Hindlimb muscle (tissue), 1 donor: ENCODE measurements at regions not wholly inside any gene's neighbourhood (a gene's known extent, or its start where the extent isn't known, plus 50 kb on each side); places are given as distances from the start of the nearest gene placed in this dataset.

Experiments
- DNase-seq: peaks from one replicate; pipeline ENCODE4 v3.0.0-alpha.2; 2013

GRCh38 chr4:11506194-11506593 is 77.5 kb upstream of the HS3ST1 start:
- DNase-seq = no peak

- no peak for DNase-seq
These were observed 76.7 kb upstream of the HS3ST1 start for GRCh38 chr4:11505221-11505971.

GRCh38 chr4:11503166-11503565 is 74.5 kb upstream of the HS3ST1 start:
- DNase-seq = no peak

- no peak for DNase-seq
These were observed 69.3 kb upstream of the HS3ST1 start for GRCh38 chr4:11497972-11498371.

GRCh38 chr4:11497212-11497806 is 68.6 kb upstream of the HS3ST1 start:
- DNase-seq = no peak

- DNase-seq = no peak
These were observed 67.7 kb upstream of the HS3ST1 start for GRCh38 chr4:11496351-11496829.

GRCh38 chr4:11495818-11496217 is 67.1 kb upstream of the HS3ST1 start:
- no peak for DNase-seq

GRCh38 chr4:11495291-11495690 is 66.6 kb upstream of the HS3ST1 start:
- DNase-seq = no peak

GRCh38 chr4:11494232-11494631 is 65.5 kb upstream of the HS3ST1 start:
- DNase-seq = no peak

GRCh38 chr4:11489453-11490083 is 60.9 kb upstream of the HS3ST1 start:
- no peak for DNase-seq

GRCh38 chr4:11488657-11489452 is 60.2 kb upstream of the HS3ST1 start:
- DNase-seq = no peak

GRCh38 chr4:11487868-11488544 is 59.3 kb upstream of the HS3ST1 start:
- DNase-seq = no peak

GRCh38 chr4:11487139-11487538 is 58.4 kb upstream of the HS3ST1 start:
- no peak for DNase-seq

- DNase-seq = no peak
These were observed 57.2 kb upstream of the HS3ST1 start for GRCh38 chr4:11485926-11486325.

- no peak for DNase-seq
These were observed 55.8 kb upstream of the HS3ST1 start for GRCh38 chr4:11484531-11484930.

GRCh38 chr4:11483046-11483445 is 54.4 kb upstream of the HS3ST1 start:
- no peak for DNase-seq

- peak; percentile 31 for DNase-seq
These were observed 52.0 kb upstream of the HS3ST1 start for GRCh38 chr4:11480683-11481082.
